Muscle of back (tissue), 3 donors: ENCODE measurements at regions not wholly inside any gene's neighbourhood (a gene's known extent, or its start where the extent isn't known, plus 50 kb on each side); places are given as distances from the start of the nearest gene placed in this dataset.

Source experiments
- DNase-seq, 3 donors: peaks; one replicate each; pipeline versions ENCODE4 v3.0.0 to v3.0.0-alpha.2; 2013

GRCh38 chr5:12016159-12016746, 112.0 kb upstream of the CTNND2 start:
- DNase-seq, result peak in 1 of 3 donors; percentile 1

DNA sequence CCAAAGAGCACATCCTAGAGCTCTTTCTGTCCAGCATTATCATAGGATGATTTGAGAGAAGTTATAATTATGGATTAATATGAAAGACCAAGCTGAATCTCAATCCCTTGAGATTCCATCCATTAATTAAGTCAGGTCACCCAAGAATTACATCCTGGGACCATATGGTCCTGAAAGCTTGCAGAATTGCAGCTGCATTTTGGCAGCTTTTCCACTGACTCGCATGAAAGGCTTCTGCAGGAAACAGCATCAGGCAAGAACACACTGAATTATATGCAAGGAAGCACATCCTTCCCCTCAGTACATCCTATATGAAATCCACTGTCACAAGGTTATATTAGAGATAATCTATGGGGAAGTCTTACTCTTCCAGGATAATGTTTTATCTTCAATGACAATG, 109.1 kb upstream of the CTNND2 start:
- no peak for DNase-seq

DNA sequence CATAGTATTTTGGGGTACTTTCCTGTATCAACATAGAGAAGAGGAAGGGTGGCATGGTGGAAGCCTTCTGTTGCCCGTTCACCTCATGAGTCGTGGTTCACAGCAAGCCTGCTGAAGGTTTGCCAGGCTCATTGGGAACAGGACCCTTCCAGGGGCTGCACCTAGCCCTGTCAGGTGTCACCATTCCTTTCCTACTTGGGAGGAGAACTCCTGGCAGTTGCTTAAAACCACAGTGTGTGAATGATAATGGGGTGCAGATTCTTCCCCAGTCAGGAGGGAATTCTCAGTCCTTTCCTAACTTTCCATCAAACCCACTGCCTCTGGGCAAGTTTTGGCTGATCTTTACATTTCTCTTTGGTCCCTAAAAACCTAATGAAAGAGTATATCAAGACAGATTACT, 99.4 kb upstream of the CTNND2 start:
- no peak for DNase-seq

- DNase-seq, result peak in 1 of 3 donors; percentile 4
Observed at GRCh38 chr5:11998397-11998796, 94.2 kb upstream of the CTNND2 start.

- DNase-seq, result no peak
Observed at GRCh38 chr5:11997942-11998341, 93.7 kb upstream of the CTNND2 start.

DNA sequence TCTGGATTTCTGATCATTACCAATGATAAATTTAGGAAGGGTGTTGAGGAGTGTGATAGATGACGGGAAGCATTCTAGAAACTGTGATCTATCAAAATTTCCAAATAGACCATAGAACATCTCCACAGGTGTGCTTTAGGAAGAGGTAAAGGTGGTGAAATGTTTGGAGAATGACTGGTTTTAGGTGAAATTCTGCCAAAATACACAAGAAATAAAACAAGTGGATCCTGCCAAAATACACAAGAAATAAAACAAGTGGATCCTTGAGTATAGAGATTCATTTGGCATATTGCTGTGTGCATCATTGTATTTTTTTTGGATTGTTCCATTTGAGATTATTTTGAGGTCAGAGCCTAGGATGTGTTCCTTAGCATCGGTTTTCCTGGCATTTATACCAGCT, 88.3 kb upstream of the CTNND2 start:
- no peak for DNase-seq

DNA sequence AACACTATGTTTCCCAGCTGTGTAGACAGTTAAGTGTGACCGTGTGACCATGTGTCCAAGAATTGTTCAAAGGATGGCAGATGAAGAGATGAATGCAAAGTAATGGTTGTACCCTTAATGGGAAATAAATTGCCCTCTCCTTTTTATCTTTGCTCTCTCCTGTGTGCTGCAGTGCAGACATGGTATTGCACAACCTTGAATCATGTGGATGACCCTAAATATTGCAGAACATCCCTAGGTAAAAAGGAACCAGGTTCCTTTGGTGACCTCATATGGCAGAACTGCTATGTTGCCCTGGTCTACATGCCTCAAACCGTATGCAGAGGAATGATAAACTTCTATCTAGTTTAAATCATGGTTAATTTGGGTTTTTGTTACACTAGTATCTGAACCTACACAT, 81.7 kb upstream of the CTNND2 start:
- no peak for DNase-seq

DNA sequence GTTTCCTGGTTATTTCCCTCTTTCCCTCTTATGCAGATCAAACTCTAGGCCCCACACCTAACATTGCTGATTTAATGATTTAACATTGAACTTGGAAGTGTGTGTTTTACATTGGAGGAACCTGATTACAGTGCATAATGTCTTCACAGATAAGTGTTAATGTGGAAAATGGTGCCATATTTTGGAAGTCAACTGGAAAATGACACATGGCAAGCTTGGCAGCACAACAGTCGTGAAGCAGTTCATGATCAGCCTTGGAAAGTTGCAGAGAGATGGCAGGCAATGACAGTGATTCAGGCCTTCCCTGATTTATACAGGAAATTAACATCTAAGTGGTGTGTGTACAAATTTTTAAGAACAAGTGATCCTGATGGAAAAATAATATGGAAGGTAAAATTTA, 80.0 kb upstream of the CTNND2 start:
- DNase-seq, result no peak

DNA sequence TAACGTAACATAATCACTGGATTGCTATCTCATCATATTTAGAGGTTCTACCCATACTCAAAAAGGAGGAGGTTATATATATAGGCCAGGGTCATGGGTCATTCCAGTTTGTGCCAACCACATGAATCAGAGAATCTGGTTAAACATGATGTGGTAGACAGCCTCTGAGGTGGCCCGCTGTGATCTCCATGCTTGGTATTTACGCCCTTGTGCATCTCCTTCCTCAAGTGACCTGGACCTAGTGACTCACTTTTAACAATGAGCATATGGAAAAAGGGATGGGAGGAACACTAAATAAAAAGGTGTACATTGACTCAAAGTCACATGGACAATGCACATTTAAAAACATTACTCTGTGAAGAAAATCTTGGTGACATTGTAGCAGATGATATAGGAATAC, 77.7 kb upstream of the CTNND2 start:
- no peak for DNase-seq

DNA sequence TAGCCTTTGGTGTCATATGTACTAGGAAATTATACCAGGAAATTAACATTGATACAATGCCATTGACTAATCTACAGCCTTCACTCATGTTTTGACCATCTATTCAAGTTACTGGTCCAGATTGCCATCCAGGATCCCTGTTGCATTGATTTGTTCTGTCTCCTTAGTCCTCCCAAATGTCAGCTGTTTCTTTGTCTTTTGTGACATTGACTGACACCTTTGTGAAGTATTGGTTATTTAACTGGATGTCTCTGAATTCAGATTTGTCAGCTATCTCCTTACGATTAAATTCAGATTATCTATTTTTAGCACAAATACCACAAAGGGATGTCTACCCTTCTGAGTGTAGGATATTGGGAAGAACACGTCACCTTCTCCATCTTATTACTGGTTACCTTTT, 73.7 kb upstream of the CTNND2 start:
- DNase-seq, result no peak

GRCh38 chr5:11973469-11973868, 69.2 kb upstream of the CTNND2 start:
- DNase-seq, result no peak

GRCh38 chr5:11963227-11963626, 59.0 kb upstream of the CTNND2 start:
- no peak for DNase-seq

- DNase-seq, result no peak
Observed at GRCh38 chr5:11962122-11962521, 57.9 kb upstream of the CTNND2 start.

- no peak for DNase-seq
Observed at GRCh38 chr5:11958321-11958720, 54.1 kb upstream of the CTNND2 start.

DNA sequence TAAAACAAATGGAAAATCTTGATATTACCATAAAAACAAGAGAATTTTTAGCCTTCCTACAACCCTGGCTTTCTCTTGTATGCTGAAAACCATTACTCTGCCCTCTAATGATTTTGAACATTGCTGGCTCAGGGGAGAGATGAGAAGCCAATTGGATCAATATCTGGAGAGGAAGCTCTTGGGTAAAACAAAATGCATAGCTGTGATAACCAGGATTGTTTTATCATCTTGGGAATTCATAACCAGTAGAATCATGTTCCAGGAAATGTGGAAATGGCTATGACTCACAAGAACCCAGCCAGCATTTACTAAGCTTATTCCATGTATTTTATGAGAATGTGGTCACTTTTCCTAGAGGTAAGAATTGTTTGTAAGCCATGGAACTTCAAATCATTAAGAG, 51.1 kb upstream of the CTNND2 start:
- peak; percentile 47 to 69 (median 52) for DNase-seq
